ENCODE measurements at regions not wholly inside any gene's neighbourhood (a gene's known extent, or its start where the extent isn't known, plus 50 kb on each side); places are given as distances from the start of the nearest gene placed in this dataset.

GRCh38 chr7:69448071-69448470 is 150.2 kb upstream of the AUTS2 start:
- TF ChIP-seq CTCF (IDR thresholded peaks at IDR 0.05) = no peak
- no peak for TF ChIP-seq POLR2A (IDR thresholded peaks at IDR 0.05)
- TF ChIP-seq POLR2AphosphoS5 (IDR thresholded peaks at IDR 0.05) = no peak
